Calu3 (cell line): ENCODE measurements at regions not wholly inside any gene's neighbourhood (a gene's known extent, or its start where the extent isn't known, plus 50 kb on each side); places are given as distances from the start of the nearest gene placed in this dataset.

ENCODE experiments used
- BruUV-seq: library from RNA; stranded (reverse); fragments of 400-500 nt; replicated peaks from 2 replicates; lab custom pipeline; 2021; lab: Mats Ljungman, UMichigan
- CTCF ChIA-PET: fragments of 300-600 bp; sonication (Branson Sonifier 250); formaldehyde crosslinking; loops from one replicate; lab custom pipeline; 2022; ENCODE audit warnings: antibody characterized with exemption; lab: Charles Lee
- DNase-seq: peaks from one replicate; pipeline ENCODE4 v3.0.0; 2022
- H3K27ac Mint-ChIP-seq: one replicate; pipeline ENCODE4 v1.8.0; 2022; ENCODE audit warnings: mixed read lengths; ENCODE audit not compliant: unreplicated experiment
- H3K27me3 Mint-ChIP-seq: one replicate; pipeline ENCODE4 v1.8.0; 2022; ENCODE audit warnings: mixed read lengths; ENCODE audit not compliant: unreplicated experiment
- H3K36me3 Mint-ChIP-seq: one replicate; pipeline ENCODE4 v1.8.0; 2022; ENCODE audit warnings: mild to moderate bottlenecking, moderate library complexity, mixed read lengths; ENCODE audit not compliant: insufficient read depth, unreplicated experiment
- H3K4me1 Mint-ChIP-seq: one replicate; pipeline ENCODE4 v1.8.0; 2022; ENCODE audit warnings: mild to moderate bottlenecking, low read depth, mixed read lengths; ENCODE audit not compliant: unreplicated experiment
- H3K4me3 Mint-ChIP-seq: one replicate; pipeline ENCODE4 v1.8.0; 2022; ENCODE audit warnings: mild to moderate bottlenecking, low read depth, moderate library complexity, mixed read lengths; ENCODE audit not compliant: unreplicated experiment
- H3K9me3 Mint-ChIP-seq: one replicate; pipeline ENCODE4 v1.8.0; 2022; ENCODE audit warnings: low read depth, mixed read lengths; ENCODE audit not compliant: unreplicated experiment
- intact Hi-C: fragments of 100-400 bp; cut with micrococcal nuclease; formaldehyde crosslinking; loops from one replicate; pipeline ENCODE4 v1.10.0; 2022; ENCODE audit not compliant: unreplicated experiment
- TF ChIP-seq, protein P1 (sequence below): fragments of 200-600 bp; IDR thresholded peaks from one replicate; pipeline ENCODE4 v1.8.0; 2022; ENCODE audit warnings: antibody characterized with exemption; ENCODE audit not compliant: unreplicated experiment

DNA sequence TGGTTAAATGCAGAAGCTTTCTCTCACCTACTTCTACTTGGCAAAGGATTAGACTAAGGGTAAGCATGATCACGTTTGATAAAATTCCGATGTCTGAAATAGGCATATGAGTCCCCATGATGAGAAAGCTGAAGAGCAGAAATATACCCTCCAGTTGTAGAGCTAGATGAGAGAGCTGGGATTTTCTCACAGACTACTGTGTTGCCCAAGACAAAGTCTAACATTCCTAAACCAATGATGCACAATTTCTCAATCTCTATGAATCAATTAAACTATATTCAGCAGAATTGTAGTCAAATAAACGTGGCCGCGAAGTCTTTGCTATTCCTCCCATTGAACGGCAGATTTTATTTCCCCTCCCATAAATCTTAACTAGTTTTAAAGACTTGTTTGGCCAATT, 699.2 kb downstream of the KCNT2 start:
- no peaks in the 10 kb centered on the region for H3K27me3 Mint-ChIP-seq
- no peak for DNase-seq
- intact Hi-C loops, result no loop called here
- CTCF ChIA-PET, result no interaction called here
- no peaks in the 10 kb centered on the region for H3K9me3 Mint-ChIP-seq
- BruUV-seq, result no TSS peak
- TF ChIP-seq, protein P1, sequence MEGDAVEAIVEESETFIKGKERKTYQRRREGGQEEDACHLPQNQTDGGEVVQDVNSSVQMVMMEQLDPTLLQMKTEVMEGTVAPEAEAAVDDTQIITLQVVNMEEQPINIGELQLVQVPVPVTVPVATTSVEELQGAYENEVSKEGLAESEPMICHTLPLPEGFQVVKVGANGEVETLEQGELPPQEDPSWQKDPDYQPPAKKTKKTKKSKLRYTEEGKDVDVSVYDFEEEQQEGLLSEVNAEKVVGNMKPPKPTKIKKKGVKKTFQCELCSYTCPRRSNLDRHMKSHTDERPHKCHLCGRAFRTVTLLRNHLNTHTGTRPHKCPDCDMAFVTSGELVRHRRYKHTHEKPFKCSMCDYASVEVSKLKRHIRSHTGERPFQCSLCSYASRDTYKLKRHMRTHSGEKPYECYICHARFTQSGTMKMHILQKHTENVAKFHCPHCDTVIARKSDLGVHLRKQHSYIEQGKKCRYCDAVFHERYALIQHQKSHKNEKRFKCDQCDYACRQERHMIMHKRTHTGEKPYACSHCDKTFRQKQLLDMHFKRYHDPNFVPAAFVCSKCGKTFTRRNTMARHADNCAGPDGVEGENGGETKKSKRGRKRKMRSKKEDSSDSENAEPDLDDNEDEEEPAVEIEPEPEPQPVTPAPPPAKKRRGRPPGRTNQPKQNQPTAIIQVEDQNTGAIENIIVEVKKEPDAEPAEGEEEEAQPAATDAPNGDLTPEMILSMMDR, result no peak
- no peak overlapping the region for H3K4me3 Mint-ChIP-seq
- H3K27ac Mint-ChIP-seq, result no peak overlapping the region
- no peaks in the 10 kb centered on the region for H3K4me1 Mint-ChIP-seq
- no peaks in the 10 kb centered on the region for H3K36me3 Mint-ChIP-seq

DNA sequence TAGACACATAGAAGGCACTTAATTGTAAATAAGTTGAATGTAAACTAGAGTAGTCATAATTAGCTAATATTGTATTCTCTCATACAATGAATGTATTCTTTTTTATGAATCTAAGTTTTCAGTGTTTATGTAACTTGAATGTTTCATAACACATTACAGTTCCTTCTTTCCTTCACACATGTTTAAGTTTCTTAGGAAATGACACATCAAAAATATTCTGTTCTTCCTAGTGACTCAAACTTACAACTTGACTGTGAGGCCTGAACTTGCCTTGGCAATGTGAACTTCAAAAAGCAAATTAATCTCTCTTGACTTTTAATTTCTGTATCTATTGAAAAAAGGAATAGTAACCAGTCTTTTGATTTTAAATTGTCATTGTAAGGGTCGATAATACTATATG, 700.1 kb downstream of the KCNT2 start:
- H3K27ac Mint-ChIP-seq, result no peak overlapping the region
- CTCF ChIA-PET, result no interaction called here

DNA sequence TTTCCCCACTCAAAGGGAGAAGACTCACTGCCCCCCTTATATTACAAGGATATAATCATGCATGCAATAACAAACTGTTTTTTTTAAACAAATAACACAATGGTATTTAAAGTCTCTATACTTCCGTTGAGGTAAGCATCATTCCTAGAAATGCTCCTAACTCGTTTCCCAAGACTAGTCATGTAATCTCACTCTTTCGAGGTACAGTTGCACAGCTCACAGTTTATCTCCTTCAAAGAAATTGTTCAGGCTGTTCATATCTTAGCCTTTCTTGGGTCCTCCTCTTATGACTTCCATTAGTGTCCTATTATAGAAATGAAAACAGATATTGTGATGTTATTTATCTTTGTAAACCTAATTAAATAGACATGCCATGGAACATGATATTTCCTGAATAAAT, 705.0 kb downstream of the KCNT2 start:
- no TSS peak for BruUV-seq
- intact Hi-C loops, result no loop called here
- no peaks in the 10 kb centered on the region for H3K27me3 Mint-ChIP-seq
- H3K4me3 Mint-ChIP-seq, result no peak overlapping the region
- H3K9me3 Mint-ChIP-seq, result no peaks in the 10 kb centered on the region
- no peaks in the 10 kb centered on the region for H3K4me1 Mint-ChIP-seq
- CTCF ChIA-PET, result no interaction called here
- DNase-seq, result no peak
- TF ChIP-seq, protein P1, result no peak
- H3K36me3 Mint-ChIP-seq, result no peaks in the 10 kb centered on the region
- H3K27ac Mint-ChIP-seq, result no peak overlapping the region

More for the DNA sequence above, 700.1 kb downstream of the KCNT2 start:
- no peaks in the 10 kb centered on the region for H3K27me3 Mint-ChIP-seq
- TF ChIP-seq, protein P1, result no peak
- no TSS peak for BruUV-seq
- no peak overlapping the region for H3K4me3 Mint-ChIP-seq
- intact Hi-C loops, result no loop called here
- DNase-seq, result no peak
- H3K4me1 Mint-ChIP-seq, result no peaks in the 10 kb centered on the region
- no peaks in the 10 kb centered on the region for H3K9me3 Mint-ChIP-seq
- H3K36me3 Mint-ChIP-seq, result no peaks in the 10 kb centered on the region

DNA sequence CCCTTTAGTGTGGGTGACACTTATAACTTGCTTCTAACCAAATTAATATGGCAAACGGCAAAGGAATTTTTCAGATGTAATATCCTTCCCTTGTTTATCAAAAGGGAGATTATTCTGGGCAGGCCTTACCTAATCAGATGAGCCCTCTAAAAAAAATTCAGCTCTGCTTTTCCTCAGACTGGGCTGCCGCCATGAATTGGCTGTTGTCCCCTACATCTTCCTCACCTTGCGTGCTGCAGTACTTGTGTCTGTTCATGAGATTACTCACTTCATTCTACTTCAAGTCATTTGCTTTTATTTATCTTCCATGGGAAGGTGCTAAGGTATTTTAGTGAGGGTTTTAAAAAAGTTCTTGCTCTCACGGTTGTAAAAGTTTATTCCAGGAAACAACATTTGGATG, 705.5 kb downstream of the KCNT2 start:
- Mint-ChIP-seq H3K4me1 (no peaks in the 10 kb centered on the region), H3K27ac (no peak overlapping the region), H3K36me3 (no peaks in the 10 kb centered on the region), H3K9me3 (no peaks in the 10 kb centered on the region), H3K4me3 (no peak overlapping the region), H3K27me3 (no peaks in the 10 kb centered on the region)
- BruUV-seq, result no TSS peak
- intact Hi-C loops, result no loop called here
- DNase-seq, result no peak
- CTCF ChIA-PET, result no interaction called here
- TF ChIP-seq, protein P1, result no peak
